ENCODE measurements at regions not wholly inside any gene's neighbourhood (a gene's known extent, or its start where the extent isn't known, plus 50 kb on each side); places are given as distances from the start of the nearest gene placed in this dataset.
A peak's percentile ranks its signal among the peaks of the same experiment; 100 is the strongest.

DNA sequence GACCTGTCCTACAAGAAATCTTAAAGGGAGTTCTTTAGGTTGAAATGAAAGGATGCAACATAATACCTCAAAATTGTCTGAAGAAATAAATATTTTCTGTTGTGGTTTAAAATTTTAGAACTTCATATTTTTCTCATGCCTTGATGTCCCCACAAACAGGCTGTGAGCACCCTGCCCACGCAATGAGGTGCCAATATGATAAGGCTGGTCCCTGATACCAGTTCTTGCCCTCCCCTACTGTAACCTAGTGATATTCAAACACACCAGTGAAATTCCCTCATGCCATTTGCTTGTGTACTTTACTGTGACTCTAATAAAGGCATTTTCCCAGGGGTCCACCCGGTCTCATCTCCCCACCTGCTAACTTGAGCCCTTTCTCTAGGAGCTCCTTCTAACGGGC is 67.3 kb upstream of the SIRPG start:
- no peak overlapping the region for H3K4me3 Mint-ChIP-seq
- peaks cover 10% of the 10 kb centered on the region for H3K9me3 Mint-ChIP-seq
- no peak for DNase-seq (ENCODE audit: low spot score)
- no peak overlapping the region for H3K27ac Mint-ChIP-seq
- H3K27me3 Mint-ChIP-seq (ENCODE audit: low read depth) = no peaks in the 10 kb centered on the region
- H3K4me1 Mint-ChIP-seq (ENCODE audit: low read depth) = peaks cover 8% of the 10 kb centered on the region
- peaks cover 3% of the 10 kb centered on the region for H3K36me3 Mint-ChIP-seq (ENCODE audit: low read depth)

DNA sequence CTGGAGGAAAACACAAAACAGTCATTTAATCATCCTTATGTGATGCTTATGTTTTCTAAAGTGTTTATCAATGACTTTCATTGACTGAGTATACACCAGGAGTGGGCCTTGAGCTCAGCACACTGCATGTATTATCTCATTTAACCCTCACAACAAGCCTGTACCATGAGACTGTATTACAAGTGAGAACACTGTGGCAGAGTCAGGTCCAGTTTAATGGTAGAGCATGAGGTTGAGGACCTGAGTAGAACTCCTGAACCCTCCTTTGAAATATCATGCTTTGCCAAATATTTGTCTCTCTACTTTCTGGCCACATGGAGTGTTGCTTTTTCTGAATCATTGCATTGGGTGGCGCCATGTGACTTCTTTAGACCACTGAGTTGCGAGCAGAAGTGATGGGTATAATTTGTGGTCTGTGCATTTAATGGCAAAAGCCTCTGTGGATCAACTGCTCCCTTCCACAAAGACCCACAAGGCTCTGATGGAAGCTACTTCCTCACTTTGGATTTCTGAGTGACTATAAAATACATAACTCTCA is 65.0 kb upstream of the SIRPG start:
- H3K4me1 Mint-ChIP-seq (ENCODE audit: low read depth) = peaks cover 12% of the 10 kb centered on the region
- no peak overlapping the region for H3K27ac Mint-ChIP-seq
- peaks cover 3% of the 10 kb centered on the region for H3K36me3 Mint-ChIP-seq (ENCODE audit: low read depth)

DNA sequence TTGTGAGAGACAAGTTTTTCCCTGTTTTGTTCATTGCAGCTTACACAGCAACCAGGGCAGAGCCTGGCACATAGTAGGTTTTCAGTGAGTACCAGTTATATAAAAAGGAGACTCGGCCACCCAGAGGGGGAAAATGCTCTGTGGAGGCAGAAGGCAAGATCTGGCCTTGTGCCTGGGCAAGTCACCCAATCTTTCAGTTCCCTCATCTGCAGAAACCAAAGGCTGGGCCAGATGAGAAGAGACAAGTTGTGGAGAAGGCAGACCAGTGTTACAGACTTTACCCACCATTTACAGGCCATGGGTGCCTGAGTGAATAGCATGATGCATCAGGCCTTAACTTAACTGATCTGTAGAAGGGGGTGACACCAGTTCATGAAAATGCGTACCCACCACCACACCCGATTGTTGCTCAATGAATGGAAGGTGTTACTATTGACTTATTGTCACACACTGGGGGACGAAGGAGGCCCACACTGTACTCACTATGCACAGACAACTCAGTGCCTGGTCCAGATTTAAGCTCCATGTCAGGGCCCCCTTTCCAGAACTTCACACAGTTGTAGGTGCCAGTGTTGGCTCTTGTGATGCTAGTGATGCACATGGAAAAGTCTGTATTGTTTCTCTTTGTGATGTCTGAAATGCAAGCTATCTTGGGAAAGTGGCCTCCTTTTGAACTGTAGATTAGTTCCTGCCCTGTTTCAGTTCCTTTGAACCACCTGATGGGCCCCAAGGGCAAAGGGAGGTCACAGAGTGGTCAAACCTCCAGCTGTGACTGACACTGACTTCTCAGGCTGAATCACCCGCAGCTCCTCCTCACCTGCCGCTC is 64.3 kb upstream of the SIRPG start:
- DNase-seq (ENCODE audit: low spot score) = no peak
- no peak overlapping the region for H3K4me3 Mint-ChIP-seq
- peaks cover 2% of the 10 kb centered on the region for H3K27me3 Mint-ChIP-seq (ENCODE audit: low read depth)
- H3K9me3 Mint-ChIP-seq = peaks cover 10% of the 10 kb centered on the region
- H3K36me3 Mint-ChIP-seq (ENCODE audit: low read depth) = peaks cover 3% of the 10 kb centered on the region
- no peak overlapping the region for H3K27ac Mint-ChIP-seq
- peaks cover 12% of the 10 kb centered on the region for H3K4me1 Mint-ChIP-seq (ENCODE audit: low read depth)

More for the DNA sequence above, 65.0 kb upstream of the SIRPG start:
- Mint-ChIP-seq H3K9me3 (peaks cover 10% of the 10 kb centered on the region), H3K4me3 (no peak overlapping the region), H3K27me3 (ENCODE audit: low read depth) (no peaks in the 10 kb centered on the region)
- no peak for DNase-seq (ENCODE audit: low spot score)

DNA sequence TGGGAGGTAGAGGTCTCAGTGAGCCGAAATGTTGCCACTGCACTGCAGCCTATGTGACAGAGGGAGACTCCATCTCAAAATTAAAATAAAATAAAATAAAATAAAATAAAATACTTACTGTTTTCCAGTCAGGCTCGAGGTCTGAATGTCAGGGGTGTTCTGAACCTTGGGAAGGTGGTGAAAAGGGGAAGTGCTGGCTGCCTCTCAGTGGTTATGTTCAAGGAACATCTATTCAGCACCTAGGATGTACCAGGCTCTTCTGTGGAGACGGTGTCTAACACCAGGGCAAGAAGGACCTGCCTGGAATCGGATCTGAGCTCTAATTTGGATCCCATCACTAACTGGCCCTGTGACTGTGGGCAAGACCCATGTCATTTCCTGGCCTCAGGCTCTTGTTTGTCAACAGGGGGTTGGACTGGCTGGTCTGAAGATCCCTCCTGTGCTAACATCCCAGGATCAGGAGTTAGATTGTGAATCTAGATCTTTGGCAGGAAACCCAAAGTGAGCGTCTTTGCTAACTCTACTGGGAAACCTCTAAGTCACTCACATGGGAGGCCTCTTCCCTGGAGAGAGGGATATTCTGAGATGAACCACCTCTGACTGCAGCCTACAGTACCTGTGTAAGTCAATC is 63.4 kb upstream of the SIRPG start:
- no peak overlapping the region for H3K4me3 Mint-ChIP-seq
- H3K27me3 Mint-ChIP-seq (ENCODE audit: low read depth) = peaks cover 8% of the 10 kb centered on the region
- H3K9me3 Mint-ChIP-seq = peaks cover 6% of the 10 kb centered on the region
- DNase-seq (ENCODE audit: low spot score) = no peak
- peaks cover 3% of the 10 kb centered on the region for H3K36me3 Mint-ChIP-seq (ENCODE audit: low read depth)
- no peak overlapping the region for H3K27ac Mint-ChIP-seq
- H3K4me1 Mint-ChIP-seq (ENCODE audit: low read depth) = peaks cover 12% of the 10 kb centered on the region

DNA sequence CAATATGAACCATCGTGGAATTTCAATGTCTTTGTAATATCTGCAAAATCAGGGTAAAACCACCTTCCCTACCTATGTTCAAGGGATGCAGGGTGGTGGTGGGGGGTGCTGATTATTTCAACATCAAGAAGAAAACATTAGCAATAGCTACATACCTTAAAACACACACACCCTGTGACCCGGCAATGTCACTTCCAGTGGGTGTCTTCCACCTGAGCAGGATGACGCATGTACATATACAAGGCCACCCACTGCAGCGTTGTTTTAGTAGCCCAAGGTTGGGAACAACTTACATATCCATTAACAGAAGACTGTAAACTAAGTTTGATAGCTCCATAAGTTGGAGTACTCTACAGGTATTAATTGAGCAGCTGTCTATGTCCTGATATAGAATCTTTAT is 62.6 kb upstream of the SIRPG start:
- DNase-seq (ENCODE audit: low spot score) = no peak
- H3K27ac Mint-ChIP-seq = no peak overlapping the region
- H3K4me1 Mint-ChIP-seq (ENCODE audit: low read depth) = peaks cover 12% of the 10 kb centered on the region
- peaks cover 13% of the 10 kb centered on the region for H3K27me3 Mint-ChIP-seq (ENCODE audit: low read depth)
- peaks cover 3% of the 10 kb centered on the region for H3K36me3 Mint-ChIP-seq (ENCODE audit: low read depth)
- no peak overlapping the region for H3K4me3 Mint-ChIP-seq
- peaks cover 6% of the 10 kb centered on the region for H3K9me3 Mint-ChIP-seq

DNA sequence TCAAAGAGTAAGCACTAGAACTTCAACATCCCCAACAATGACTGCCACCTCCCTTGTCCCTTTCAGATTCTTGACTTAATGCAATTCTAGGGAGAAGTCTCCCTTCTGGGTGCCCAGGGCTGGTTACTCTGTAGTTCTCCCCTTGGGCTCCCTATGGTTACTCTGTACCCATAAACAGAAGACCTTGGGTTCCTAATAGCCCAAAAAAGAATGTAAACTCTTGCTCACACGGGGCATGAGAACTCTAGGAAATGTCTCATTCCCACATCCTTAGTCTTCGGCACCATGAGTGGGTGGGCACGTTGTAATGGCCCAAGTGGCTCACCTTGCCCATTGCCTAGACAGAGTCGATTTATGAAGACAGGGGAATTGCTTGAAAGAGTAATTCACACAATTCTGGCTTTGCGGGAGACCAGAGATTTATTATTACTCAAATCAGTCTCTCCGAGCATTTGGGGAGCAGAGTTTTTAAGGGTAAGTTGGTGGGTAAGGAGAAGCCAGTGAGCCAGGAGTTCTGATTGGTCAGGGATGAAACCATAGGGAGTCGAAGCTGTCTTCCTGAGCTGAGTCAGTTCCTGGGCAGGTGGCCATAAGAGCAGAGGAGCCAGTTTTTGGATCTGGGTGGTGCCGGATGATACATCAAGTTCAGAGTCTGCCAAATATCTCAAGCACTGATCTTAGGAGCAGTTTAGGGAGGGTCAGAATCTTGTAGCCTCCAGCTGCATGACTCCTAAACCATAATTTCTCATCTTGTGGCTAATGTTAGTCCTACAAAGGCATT is 61.2 kb upstream of the SIRPG start:
- no peaks in the 10 kb centered on the region for H3K36me3 Mint-ChIP-seq (ENCODE audit: low read depth)
- no peak overlapping the region for H3K27ac Mint-ChIP-seq
- H3K4me1 Mint-ChIP-seq (ENCODE audit: low read depth) = peaks cover 12% of the 10 kb centered on the region
- peaks cover 13% of the 10 kb centered on the region for H3K27me3 Mint-ChIP-seq (ENCODE audit: low read depth)
- no peaks in the 10 kb centered on the region for H3K9me3 Mint-ChIP-seq
- H3K4me3 Mint-ChIP-seq = no peak overlapping the region
- DNase-seq (ENCODE audit: low spot score) = no peak

DNA sequence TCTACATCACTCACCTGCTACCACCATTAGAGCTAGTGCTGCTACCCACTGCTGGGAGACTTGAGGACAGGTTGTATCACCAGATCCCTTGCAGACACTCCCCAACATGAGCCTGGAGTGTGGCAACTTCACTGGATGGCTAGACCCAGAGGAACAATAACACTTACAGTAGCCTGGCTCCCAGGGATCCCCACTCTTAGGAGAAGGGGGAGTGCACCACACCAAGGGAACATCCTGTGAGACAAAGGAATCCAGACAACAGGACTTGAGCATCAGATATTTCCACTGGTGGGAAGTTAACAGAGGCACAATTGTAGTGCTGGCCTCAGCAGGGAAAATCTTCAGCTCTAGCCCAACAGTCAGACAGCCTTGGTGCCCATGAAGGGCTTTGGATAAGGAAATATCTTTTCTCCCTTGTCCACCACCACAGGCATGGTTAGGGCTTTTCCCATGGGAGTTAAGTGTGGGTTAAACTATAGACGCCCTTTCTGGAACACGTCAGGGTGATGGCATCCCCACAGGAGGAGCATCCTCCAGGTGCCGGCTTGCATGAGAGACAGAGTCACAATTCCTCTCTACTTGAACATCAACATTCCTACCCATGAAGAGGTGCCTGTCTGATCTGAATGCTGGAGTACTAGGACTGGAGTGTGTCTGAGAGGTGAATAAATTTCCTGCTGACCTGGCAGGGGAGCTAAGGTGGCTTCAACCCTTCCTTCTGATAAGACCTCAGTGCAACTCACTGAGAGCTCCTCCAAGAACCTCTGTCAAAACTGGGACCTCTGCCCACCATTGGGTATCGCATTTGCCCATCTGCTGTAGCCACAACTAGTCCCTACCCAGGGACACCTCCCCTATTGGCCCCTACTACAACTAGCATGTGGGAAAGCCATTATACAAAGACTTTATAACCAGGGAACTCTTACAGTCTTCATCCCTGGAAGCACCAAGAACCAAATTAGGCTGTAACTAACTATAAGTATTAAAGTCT is 55.4 kb upstream of the SIRPG start:
- no peaks in the 10 kb centered on the region for H3K9me3 Mint-ChIP-seq
- H3K27ac Mint-ChIP-seq = no peak overlapping the region
- peaks cover 13% of the 10 kb centered on the region for H3K27me3 Mint-ChIP-seq (ENCODE audit: low read depth)
- no peaks in the 10 kb centered on the region for H3K36me3 Mint-ChIP-seq (ENCODE audit: low read depth)
- no peak overlapping the region for H3K4me3 Mint-ChIP-seq
- peaks cover 6% of the 10 kb centered on the region for H3K4me1 Mint-ChIP-seq (ENCODE audit: low read depth)
- DNase-seq (ENCODE audit: low spot score) = no peak

DNA sequence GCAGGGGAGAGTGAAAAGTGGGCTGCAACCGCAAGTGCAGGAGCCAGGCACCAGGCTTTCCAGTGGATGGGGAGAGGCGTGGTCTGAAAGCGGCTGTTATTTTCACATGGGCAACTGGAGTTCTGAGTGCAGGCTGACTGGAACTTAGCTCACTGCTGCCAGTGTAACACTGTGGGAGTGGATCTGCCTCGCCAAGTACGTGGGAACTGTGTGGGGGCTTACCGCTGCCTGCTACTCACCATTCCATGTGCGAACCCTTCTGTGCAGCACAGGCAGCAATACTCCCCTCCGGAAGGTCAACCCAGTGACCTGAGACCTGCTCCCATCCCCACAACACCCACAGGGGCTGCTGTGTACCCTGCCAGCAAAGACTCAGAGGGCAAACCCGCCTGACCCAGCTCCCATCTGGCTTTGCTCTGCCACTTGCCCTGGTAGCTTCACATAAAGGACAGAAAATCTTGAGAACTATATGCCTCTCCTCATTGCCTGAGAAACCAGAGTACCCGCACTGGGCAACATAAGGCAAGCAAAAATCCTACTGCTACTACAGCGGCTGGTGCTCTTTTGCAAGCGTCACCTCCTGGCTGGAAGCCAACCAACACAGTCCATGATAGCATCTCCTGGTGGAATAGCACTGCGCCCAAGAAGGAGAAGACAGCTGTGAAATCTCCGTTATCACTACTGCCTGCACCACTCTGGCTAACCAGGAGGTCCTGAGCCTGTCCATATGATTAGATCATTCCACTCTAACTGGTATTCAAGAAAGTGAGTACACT is 54.4 kb upstream of the SIRPG start:
- H3K36me3 Mint-ChIP-seq (ENCODE audit: low read depth) = no peaks in the 10 kb centered on the region
- no peak for DNase-seq (ENCODE audit: low spot score)

DNA sequence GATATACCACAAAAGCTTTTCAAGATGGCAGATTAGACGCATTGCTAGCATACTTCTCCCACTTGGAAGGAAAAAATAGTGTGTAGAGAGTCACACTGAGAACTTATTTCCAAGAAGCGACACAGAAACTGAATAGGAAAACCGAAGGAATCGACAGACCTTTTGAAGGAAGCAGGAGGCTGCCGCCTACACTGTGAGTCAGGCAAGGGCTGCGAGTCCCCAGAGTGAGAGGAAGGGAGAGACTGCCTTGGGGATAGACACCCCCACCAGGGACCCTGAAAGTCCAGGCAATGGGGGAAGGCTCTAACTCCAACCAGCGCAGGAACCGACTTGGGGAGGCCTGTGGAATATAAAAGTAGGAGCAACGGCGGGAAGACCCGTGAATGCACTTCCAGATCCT is 53.7 kb upstream of the SIRPG start:
- Mint-ChIP-seq H3K9me3 (no peaks in the 10 kb centered on the region), H3K4me3 (no peak overlapping the region), H3K4me1 (ENCODE audit: low read depth) (peaks cover 9% of the 10 kb centered on the region), H3K27ac (no peak overlapping the region), H3K36me3 (ENCODE audit: low read depth) (no peaks in the 10 kb centered on the region), H3K27me3 (ENCODE audit: low read depth) (peaks cover 9% of the 10 kb centered on the region)
- no peak for DNase-seq (ENCODE audit: low spot score)

More for the DNA sequence above, 54.4 kb upstream of the SIRPG start:
- H3K27me3 Mint-ChIP-seq (ENCODE audit: low read depth) = peaks cover 12% of the 10 kb centered on the region
- H3K27ac Mint-ChIP-seq = no peak overlapping the region
- no peaks in the 10 kb centered on the region for H3K9me3 Mint-ChIP-seq
- no peak overlapping the region for H3K4me3 Mint-ChIP-seq
- peaks cover 9% of the 10 kb centered on the region for H3K4me1 Mint-ChIP-seq (ENCODE audit: low read depth)

DNA sequence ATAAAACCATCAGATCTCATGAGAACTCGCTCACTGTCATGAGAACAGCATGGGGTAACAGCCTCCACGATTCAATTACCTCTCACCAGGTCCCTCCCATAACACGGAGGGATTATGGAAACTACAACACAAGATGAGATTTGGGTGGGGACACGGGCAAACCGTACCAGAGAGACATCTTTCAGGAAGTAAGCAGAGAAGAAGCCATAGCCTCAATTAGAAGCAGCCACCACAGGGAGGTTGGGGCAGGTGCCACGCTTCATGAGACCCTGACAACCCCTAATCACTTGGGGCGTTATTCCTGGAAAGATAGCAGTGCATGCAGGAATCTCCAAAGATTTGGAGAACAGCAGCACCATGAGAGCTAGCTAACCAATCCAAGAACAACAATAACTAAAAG is 52.9 kb upstream of the SIRPG start:
- H3K36me3 Mint-ChIP-seq (ENCODE audit: low read depth) = no peaks in the 10 kb centered on the region
- DNase-seq (ENCODE audit: low spot score) = no peak
- H3K9me3 Mint-ChIP-seq = no peaks in the 10 kb centered on the region
- no peak overlapping the region for H3K4me3 Mint-ChIP-seq
- peaks cover under 1% of the 10 kb centered on the region for H3K27me3 Mint-ChIP-seq (ENCODE audit: low read depth)
- peaks cover 9% of the 10 kb centered on the region for H3K4me1 Mint-ChIP-seq (ENCODE audit: low read depth)
- no peak overlapping the region for H3K27ac Mint-ChIP-seq

DNA sequence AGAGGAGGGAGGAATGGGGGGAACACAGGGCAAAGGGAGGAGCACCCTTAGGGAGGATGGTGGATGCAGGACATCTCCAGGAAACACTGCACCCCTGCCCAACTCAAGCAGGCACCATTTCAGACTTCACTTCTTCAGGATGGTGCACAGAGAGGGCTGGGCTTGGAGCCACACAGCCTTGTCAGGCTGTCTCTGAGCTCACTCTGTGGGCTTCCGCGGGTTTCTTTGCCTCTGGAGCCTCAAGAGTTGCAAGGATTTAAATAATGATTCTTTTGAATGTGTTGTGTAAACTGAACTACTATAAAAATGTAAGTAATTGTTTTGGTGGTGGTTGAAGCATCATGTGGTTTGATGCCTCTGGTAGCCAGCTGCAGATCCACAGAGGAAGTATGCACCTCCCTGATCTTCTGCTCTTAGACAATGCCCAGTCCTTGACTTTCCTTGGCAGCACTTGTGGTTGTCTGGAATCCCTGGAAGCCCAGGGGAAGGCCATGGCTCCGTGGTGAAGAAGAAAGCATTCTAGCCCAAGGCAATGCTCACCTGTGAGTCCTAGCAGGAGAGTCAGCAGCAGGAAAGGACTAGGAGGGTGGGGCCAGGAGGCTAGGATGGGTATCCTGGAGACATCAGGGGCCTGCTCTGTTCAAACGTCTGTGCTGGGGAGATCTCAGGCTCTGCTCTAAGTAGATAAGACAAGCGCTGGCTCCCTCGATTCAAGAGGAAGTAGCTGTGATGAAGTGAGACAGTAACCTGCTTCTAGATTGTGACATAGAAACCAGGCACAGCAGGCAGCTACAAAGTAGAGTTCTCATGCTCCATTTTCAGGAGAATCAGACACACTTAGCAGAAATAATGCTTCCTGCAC is 50.2 kb upstream of the SIRPG start:
- DNase-seq (ENCODE audit: low spot score) = no peak
- Mint-ChIP-seq H3K27me3 (ENCODE audit: low read depth) (peaks cover under 1% of the 10 kb centered on the region), H3K9me3 (no peaks in the 10 kb centered on the region), H3K4me1 (ENCODE audit: low read depth) (peaks cover 9% of the 10 kb centered on the region), H3K36me3 (ENCODE audit: low read depth) (no peaks in the 10 kb centered on the region), H3K4me3 (peak overlapping the region; percentile 4), H3K27ac (no peak overlapping the region)

All from T-helper 2 cell treated with Interferon-gamma antibody and Interleukin-4, amounts not matched to agents 5 μg/mL and 100 μg/mL, for 36 hours (primary cell).